ENCODE measurements at regions not wholly inside any gene's neighbourhood (a gene's known extent, or its start where the extent isn't known, plus 50 kb on each side); places are given as distances from the start of the nearest gene placed in this dataset.

DNA sequence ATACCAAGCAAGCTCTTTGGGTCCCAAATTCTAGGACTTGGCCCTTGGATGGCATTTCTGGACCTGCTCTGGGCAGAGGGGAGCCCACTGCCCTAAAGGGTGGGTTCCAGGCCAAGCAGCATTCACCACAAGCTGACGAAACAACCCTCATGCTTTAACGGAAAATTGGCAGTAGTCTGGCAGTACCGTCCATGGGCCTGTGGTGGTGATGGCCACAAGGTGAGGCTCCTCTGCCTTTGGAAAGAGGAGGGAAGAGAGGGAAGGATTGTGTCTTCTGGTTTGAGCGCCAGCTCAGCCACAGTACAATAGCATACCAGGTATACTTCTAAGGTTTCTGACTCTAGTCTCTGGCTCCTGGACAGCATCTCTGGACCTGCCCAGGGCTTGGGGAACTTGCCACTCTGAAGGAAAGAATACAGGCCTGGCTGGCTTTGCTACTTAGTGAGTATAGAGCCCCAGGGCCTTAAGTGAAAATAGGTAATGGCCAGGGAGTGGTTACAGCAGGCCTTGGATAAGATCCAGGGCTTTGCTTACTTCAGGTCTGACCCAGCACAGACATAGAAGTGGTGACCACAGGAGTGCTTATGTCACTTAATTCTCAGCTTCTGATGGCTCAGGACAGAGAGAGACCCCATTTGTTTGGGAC, 595.5 kb downstream of the LMO7 start:
- H3K27me3 ChIP-seq (ENCODE audit: control insufficient read depth in 4 of 4, insufficient read depth in 4 of 4, low read length in 3 of 4), result no peaks in the 10 kb centered on the region
- no peaks in the 10 kb centered on the region for H3K36me3 ChIP-seq (ENCODE audit: control insufficient read depth in 4 of 4, insufficient read depth in 3 of 4, low read depth in 1 of 4, low read length in 3 of 4)
- TF ChIP-seq HNF4A (conservative IDR thresholded peaks at IDR 0.05), result no peak
- TF ChIP-seq FOXA1 (IDR thresholded peaks at IDR 0.05), result no peak
- TF ChIP-seq, protein P1, sequence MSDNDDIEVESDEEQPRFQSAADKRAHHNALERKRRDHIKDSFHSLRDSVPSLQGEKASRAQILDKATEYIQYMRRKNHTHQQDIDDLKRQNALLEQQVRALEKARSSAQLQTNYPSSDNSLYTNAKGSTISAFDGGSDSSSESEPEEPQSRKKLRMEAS (IDR thresholded peaks at IDR 0.05), result no peak
- no peaks in the 10 kb centered on the region for H3K4me1 ChIP-seq (ENCODE audit: control insufficient read depth in 4 of 4, insufficient read depth in 4 of 4, low read length in 3 of 4)
- H3K9me3 ChIP-seq (ENCODE audit: control insufficient read depth in 4 of 4, low read length in 3 of 4), result no peaks in the 10 kb centered on the region
- no peak overlapping the region for H3K4me3 ChIP-seq (ENCODE audit: low read depth in 1 of 3, low read length in 3 of 3)
- H3K27ac ChIP-seq (ENCODE audit: low read depth in 1 of 2, low read length in 2 of 2), result no peak overlapping the region
- H3K9ac ChIP-seq (ENCODE audit: low read depth in 1 of 2, low read length in 2 of 2), result no peak overlapping the region
- 82% methylated on average over 4 of the region's 4 CpGs for WGBS
- no peak for DNase-seq (ENCODE audit: low spot score)

GRCh38 chr13:76229281-76229680, 593.2 kb downstream of the LMO7 start:
- H3K4me1 ChIP-seq (ENCODE audit: control insufficient read depth in 4 of 4, insufficient read depth in 4 of 4, low read length in 3 of 4), result no peaks in the 10 kb centered on the region
- TF ChIP-seq RAD21 (IDR thresholded peaks at IDR 0.05), result no peak
- TF ChIP-seq, protein P2, sequence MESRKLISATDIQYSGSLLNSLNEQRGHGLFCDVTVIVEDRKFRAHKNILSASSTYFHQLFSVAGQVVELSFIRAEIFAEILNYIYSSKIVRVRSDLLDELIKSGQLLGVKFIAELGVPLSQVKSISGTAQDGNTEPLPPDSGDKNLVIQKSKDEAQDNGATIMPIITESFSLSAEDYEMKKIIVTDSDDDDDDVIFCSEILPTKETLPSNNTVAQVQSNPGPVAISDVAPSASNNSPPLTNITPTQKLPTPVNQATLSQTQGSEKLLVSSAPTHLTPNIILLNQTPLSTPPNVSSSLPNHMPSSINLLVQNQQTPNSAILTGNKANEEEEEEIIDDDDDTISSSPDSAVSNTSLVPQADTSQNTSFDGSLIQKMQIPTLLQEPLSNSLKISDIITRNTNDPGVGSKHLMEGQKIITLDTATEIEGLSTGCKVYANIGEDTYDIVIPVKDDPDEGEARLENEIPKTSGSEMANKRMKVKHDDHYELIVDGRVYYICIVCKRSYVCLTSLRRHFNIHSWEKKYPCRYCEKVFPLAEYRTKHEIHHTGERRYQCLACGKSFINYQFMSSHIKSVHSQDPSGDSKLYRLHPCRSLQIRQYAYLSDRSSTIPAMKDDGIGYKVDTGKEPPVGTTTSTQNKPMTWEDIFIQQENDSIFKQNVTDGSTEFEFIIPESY (IDR thresholded peaks at IDR 0.05), result no peak
- no peak for TF ChIP-seq JUND (IDR thresholded peaks at IDR 0.05)
- TF ChIP-seq CTCF (IDR thresholded peaks at IDR 0.05; ENCODE audit: low read depth, low read length, missing input control), result no peak
- no peak for TF ChIP-seq YY1 (IDR thresholded peaks at IDR 0.05)
- no peak for TF ChIP-seq FOXA1 (IDR thresholded peaks at IDR 0.05)
- no peak for TF ChIP-seq FOXA2 (IDR thresholded peaks at IDR 0.05)
- 66% methylated on average over 2 of the region's 2 CpGs for WGBS
- H3K4me3 ChIP-seq (ENCODE audit: low read depth in 1 of 3, low read length in 3 of 3), result no peak overlapping the region
- H3K27me3 ChIP-seq (ENCODE audit: control insufficient read depth in 4 of 4, insufficient read depth in 4 of 4, low read length in 3 of 4), result peaks cover 0 to 3% (median 0%) of the 10 kb centered on the region in 4 donors
- no peaks in the 10 kb centered on the region for H3K36me3 ChIP-seq (ENCODE audit: control insufficient read depth in 4 of 4, insufficient read depth in 3 of 4, low read depth in 1 of 4, low read length in 3 of 4)
- DNase-seq (ENCODE audit: low spot score), result no peak
- no peaks in the 10 kb centered on the region for H3K9me3 ChIP-seq (ENCODE audit: control insufficient read depth in 4 of 4, low read length in 3 of 4)
- H3K9ac ChIP-seq (ENCODE audit: low read depth in 1 of 2, low read length in 2 of 2), result no peak overlapping the region
- H3K27ac ChIP-seq (ENCODE audit: low read depth in 1 of 2, low read length in 2 of 2), result no peak overlapping the region

- 63% methylated on average over 1 of the region's 1 CpG for WGBS
- no peak for DNase-seq (ENCODE audit: low spot score)
- H3K4me3 ChIP-seq (ENCODE audit: low read depth in 1 of 3, low read length in 3 of 3), result no peak overlapping the region
- H3K4me1 ChIP-seq (ENCODE audit: control insufficient read depth in 4 of 4, insufficient read depth in 4 of 4, low read length in 3 of 4), result no peaks in the 10 kb centered on the region
- H3K36me3 ChIP-seq (ENCODE audit: control insufficient read depth in 4 of 4, insufficient read depth in 3 of 4, low read depth in 1 of 4, low read length in 3 of 4), result no peaks in the 10 kb centered on the region
- no peak overlapping the region for H3K9ac ChIP-seq (ENCODE audit: low read depth in 1 of 2, low read length in 2 of 2)
- H3K27me3 ChIP-seq (ENCODE audit: control insufficient read depth in 4 of 4, insufficient read depth in 4 of 4, low read length in 3 of 4), result peaks cover 0 to 3% (median 0%) of the 10 kb centered on the region in 4 donors
- H3K9me3 ChIP-seq (ENCODE audit: control insufficient read depth in 4 of 4, low read length in 3 of 4), result no peaks in the 10 kb centered on the region
- H3K27ac ChIP-seq (ENCODE audit: low read depth in 1 of 2, low read length in 2 of 2), result no peak overlapping the region
- no peak for TF ChIP-seq GABPA (IDR thresholded peaks at IDR 0.05 in 1 of 2, conservative IDR thresholded peaks at IDR 0.05 in 1 of 2)
- no peak for TF ChIP-seq HNF4A (conservative IDR thresholded peaks at IDR 0.05)
- no peak for TF ChIP-seq JUND (IDR thresholded peaks at IDR 0.05)
- TF ChIP-seq FOXA2 (IDR thresholded peaks at IDR 0.05), result no peak
- TF ChIP-seq, protein P1 (IDR thresholded peaks at IDR 0.05), result no peak
- no peak for TF ChIP-seq RAD21 (IDR thresholded peaks at IDR 0.05)
- TF ChIP-seq FOXA1 (IDR thresholded peaks at IDR 0.05), result no peak
- TF ChIP-seq, protein P3, sequence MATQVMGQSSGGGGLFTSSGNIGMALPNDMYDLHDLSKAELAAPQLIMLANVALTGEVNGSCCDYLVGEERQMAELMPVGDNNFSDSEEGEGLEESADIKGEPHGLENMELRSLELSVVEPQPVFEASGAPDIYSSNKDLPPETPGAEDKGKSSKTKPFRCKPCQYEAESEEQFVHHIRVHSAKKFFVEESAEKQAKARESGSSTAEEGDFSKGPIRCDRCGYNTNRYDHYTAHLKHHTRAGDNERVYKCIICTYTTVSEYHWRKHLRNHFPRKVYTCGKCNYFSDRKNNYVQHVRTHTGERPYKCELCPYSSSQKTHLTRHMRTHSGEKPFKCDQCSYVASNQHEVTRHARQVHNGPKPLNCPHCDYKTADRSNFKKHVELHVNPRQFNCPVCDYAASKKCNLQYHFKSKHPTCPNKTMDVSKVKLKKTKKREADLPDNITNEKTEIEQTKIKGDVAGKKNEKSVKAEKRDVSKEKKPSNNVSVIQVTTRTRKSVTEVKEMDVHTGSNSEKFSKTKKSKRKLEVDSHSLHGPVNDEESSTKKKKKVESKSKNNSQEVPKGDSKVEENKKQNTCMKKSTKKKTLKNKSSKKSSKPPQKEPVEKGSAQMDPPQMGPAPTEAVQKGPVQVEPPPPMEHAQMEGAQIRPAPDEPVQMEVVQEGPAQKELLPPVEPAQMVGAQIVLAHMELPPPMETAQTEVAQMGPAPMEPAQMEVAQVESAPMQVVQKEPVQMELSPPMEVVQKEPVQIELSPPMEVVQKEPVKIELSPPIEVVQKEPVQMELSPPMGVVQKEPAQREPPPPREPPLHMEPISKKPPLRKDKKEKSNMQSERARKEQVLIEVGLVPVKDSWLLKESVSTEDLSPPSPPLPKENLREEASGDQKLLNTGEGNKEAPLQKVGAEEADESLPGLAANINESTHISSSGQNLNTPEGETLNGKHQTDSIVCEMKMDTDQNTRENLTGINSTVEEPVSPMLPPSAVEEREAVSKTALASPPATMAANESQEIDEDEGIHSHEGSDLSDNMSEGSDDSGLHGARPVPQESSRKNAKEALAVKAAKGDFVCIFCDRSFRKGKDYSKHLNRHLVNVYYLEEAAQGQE (IDR thresholded peaks at IDR 0.05), result no peak
- TF ChIP-seq EGR1 (IDR thresholded peaks at IDR 0.05; ENCODE audit: low read depth in 2 of 2), result no peak
- TF ChIP-seq, protein P2 (IDR thresholded peaks at IDR 0.05), result no peak
- TF ChIP-seq, protein P4, sequence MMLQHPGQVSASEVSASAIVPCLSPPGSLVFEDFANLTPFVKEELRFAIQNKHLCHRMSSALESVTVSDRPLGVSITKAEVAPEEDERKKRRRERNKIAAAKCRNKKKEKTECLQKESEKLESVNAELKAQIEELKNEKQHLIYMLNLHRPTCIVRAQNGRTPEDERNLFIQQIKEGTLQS (IDR thresholded peaks at IDR 0.05), result no peak
- TF ChIP-seq YY1 (IDR thresholded peaks at IDR 0.05), result no peak
- no peak for TF ChIP-seq TAF1 (conservative IDR thresholded peaks at IDR 0.05)
- TF ChIP-seq HNF4G (IDR thresholded peaks at IDR 0.05), result no peak
These were observed 590.8 kb downstream of the LMO7 start for GRCh38 chr13:76226941-76227340.

Measured in liver (tissue), 8 donors.